Testis (tissue), 2 donors: ENCODE measurements at regions not wholly inside any gene's neighbourhood (a gene's known extent, or its start where the extent isn't known, plus 50 kb on each side); places are given as distances from the start of the nearest gene placed in this dataset.

Source experiments
- DNase-seq: peaks from one replicate; pipeline ENCODE4 v3.0.0-alpha.2; 2019
- H3K27ac ChIP-seq, 2 donors: fragments of 200-600 bp; sonication (generic); one replicate each; pipeline ENCODE4 v1.5.1; 2019
- H3K27me3 ChIP-seq: fragments of 200-600 bp; sonication (generic); one replicate; pipeline ENCODE4 v1.5.1; 2019
- H3K36me3 ChIP-seq: fragments of 200-600 bp; sonication (generic); one replicate; pipeline ENCODE4 v1.5.1; 2017; ENCODE audit warnings: low read depth; ENCODE audit errors: missing control alignments
- H3K4me1 ChIP-seq: fragments of 200-600 bp; sonication (generic); one replicate; pipeline ENCODE4 v1.5.1; 2019
- H3K4me3 ChIP-seq, 2 donors: fragments of 200-600 bp; sonication (generic); one replicate each; pipeline ENCODE4 v1.5.1; 2017 to 2019
- H3K9me3 ChIP-seq: fragments of 200-600 bp; sonication (generic); one replicate; pipeline ENCODE4 v1.5.1; 2017
- POLR2A ChIP-seq: fragments of 450-650 bp; IDR thresholded peaks from one replicate; pipeline ENCODE4 v1.6.1; 2017; ENCODE audit warnings: antibody characterized with exemption, mild to moderate bottlenecking, moderate library complexity
- WGBS, 2 donors: methylation state at CpG; one replicate each; pipeline ENCODE4 v1.1.5; 2018; 5-methylcytosine and 5-hydroxymethylcytosine counted together
- intact Hi-C: fragments of 100-400 bp; cut with DNase I; formaldehyde crosslinking; loops from one replicate; pipeline ENCODE4 v1.15.1; 2023; ENCODE audit warnings: low total_unique reads
- TF ChIP-seq, protein P1 (sequence below), 3 experiments: fragments of 450-650 bp in 2 of 3; fragments of 200-600 bp in 1 of 3; sonication (generic) in 1 of 3; IDR thresholded peaks; one replicate each; pipeline ENCODE4 v1.5.1; 2016 to 2019; ENCODE audit warnings: antibody characterized with exemption in 3 of 3, mild to moderate bottlenecking in 2 of 3, moderate library complexity in 1 of 3

DNA sequence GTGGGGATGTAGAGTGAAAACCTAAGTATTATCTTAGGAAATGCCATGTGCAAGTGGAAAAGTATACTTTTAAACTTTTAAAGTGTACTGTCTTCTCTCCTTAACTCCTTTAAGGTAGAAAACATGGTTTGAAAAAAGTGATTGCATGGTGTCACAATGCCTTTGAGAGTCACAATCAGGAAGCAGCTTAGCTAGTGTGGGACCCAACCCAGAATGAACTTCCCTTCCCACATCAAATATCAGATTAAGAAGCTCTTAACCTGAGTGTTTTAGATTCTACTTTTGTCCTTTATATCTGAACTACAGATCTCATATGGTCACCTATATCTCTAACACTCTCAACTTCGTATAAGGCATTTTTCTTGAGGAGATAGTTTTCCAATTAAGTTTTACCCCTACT lies 266.6 kb downstream of the KDM5D start:
- Histone ChIP-seq H3K9me3 (no peaks in the 10 kb centered on the region), H3K4me1 (no peaks in the 10 kb centered on the region), H3K4me3 (no peak overlapping the region), H3K27me3 (no peaks in the 10 kb centered on the region), H3K36me3 (no peaks in the 10 kb centered on the region), H3K27ac (no peak overlapping the region)
- TF ChIP-seq, protein P1, sequence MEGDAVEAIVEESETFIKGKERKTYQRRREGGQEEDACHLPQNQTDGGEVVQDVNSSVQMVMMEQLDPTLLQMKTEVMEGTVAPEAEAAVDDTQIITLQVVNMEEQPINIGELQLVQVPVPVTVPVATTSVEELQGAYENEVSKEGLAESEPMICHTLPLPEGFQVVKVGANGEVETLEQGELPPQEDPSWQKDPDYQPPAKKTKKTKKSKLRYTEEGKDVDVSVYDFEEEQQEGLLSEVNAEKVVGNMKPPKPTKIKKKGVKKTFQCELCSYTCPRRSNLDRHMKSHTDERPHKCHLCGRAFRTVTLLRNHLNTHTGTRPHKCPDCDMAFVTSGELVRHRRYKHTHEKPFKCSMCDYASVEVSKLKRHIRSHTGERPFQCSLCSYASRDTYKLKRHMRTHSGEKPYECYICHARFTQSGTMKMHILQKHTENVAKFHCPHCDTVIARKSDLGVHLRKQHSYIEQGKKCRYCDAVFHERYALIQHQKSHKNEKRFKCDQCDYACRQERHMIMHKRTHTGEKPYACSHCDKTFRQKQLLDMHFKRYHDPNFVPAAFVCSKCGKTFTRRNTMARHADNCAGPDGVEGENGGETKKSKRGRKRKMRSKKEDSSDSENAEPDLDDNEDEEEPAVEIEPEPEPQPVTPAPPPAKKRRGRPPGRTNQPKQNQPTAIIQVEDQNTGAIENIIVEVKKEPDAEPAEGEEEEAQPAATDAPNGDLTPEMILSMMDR (IDR thresholded peaks at IDR 0.05): no peak
- TF ChIP-seq POLR2A: no peak
- DNase-seq: no peak
- 62 to 67% methylated on average over 1 of the region's 1 CpG for WGBS, 2 donors
- intact Hi-C loops: no loop called here

DNA sequence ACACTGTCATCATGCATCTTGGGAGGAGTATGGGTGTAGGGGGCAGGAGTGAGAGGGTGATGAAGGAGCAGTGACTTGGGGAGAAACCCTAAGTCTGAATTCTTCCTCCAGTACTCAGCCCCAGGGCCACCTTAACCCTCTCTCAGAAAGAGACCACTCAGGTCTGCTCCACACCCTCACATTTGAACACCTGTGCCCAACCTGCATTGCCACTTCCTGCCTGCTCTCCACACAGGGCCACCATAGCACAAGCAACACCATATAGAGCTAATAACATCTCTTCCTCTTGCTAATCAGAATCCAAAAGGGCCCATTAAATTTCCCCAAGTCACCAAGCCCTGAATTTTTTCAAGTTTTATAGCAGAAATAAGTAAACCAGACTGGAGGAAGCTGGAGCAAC lies 278.7 kb downstream of the KDM5D start:
- H3K4me1 ChIP-seq: no peaks in the 10 kb centered on the region

DNA sequence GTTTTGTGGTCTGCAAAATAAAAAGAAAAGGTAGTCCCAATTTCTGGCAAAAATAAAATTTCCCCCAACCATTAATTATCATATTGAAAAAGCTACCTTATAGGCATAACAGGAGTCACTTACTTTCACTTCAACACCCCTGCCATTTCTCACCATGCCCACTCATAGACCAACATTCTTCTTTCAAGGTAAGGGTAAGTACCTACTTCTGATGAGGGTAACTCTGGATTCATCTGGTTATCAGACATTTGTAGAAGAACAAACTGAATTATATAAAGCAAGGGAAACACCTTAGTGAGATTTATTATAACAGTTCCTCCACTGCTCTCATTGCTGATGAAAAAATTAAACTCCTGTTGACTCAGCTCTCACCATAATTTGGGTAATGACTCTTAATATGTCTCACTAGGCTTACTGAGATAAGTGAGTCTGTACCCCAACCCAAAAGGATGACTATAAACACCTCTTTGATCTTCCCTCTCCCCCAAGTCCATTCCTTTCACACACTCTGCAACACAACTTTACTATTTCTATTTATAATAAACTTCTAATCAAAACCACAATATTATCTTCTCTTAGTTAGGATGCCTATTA lies 287.6 kb downstream of the KDM5D start:
- Histone ChIP-seq H3K27ac (no peak overlapping the region), H3K4me3 (no peak overlapping the region), H3K4me1 (no peaks in the 10 kb centered on the region), H3K27me3 (no peaks in the 10 kb centered on the region), H3K36me3 (no peaks in the 10 kb centered on the region), H3K9me3 (no peaks in the 10 kb centered on the region)
- DNase-seq: no peak
- no peak for TF ChIP-seq POLR2A
- TF ChIP-seq, protein P1 (IDR thresholded peaks at IDR 0.05): no peak
- intact Hi-C loops: no loop called here

More for the DNA sequence above, 278.7 kb downstream of the KDM5D start:
- DNase-seq: no peak
- Histone ChIP-seq H3K36me3 (no peaks in the 10 kb centered on the region), H3K9me3 (no peaks in the 10 kb centered on the region), H3K27me3 (no peaks in the 10 kb centered on the region), H3K4me3 (no peak overlapping the region), H3K27ac (no peak overlapping the region)
- TF ChIP-seq, protein P1 (IDR thresholded peaks at IDR 0.05): no peak
- TF ChIP-seq POLR2A: no peak
- intact Hi-C loops: no loop called here

DNA sequence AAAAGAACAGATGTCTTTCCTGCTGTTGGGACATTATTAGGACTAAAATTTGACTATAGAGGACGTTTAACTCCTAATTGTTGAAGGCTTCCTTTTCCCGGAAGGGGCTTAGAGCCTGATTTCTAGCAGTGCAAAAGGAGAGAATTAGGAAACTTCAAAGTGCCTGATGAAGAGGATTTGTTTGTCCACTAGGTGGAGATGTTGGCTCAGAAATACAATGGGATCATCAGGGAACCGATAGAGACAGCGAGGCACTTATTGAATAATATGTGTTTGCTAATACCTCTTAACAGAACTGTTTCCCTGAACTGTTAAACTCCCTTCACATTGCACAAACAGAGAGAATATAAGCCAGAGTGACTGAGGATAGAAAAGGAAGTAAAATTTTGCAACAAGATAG lies 311.5 kb downstream of the KDM5D start:
- WGBS, 2 donors: 4 to 9% methylated on average over 4 of the region's 4 CpGs

More for the DNA sequence above, 311.5 kb downstream of the KDM5D start:
- Histone ChIP-seq H3K36me3 (no peaks in the 10 kb centered on the region), H3K27ac (no peak overlapping the region), H3K9me3 (no peaks in the 10 kb centered on the region), H3K27me3 (no peaks in the 10 kb centered on the region), H3K4me3 (no peak overlapping the region), H3K4me1 (no peaks in the 10 kb centered on the region)
- DNase-seq: peak; percentile 13
- no peak for TF ChIP-seq POLR2A
- TF ChIP-seq, protein P1 (IDR thresholded peaks at IDR 0.05): peak in 2 of 3 experiments; percentile 38 to 47
- intact Hi-C loops: no loop called here
